Endothelial cell of umbilical vein (primary cell): ENCODE measurements at regions not wholly inside any gene's neighbourhood (a gene's known extent, or its start where the extent isn't known, plus 50 kb on each side); places are given as distances from the start of the nearest gene placed in this dataset.

ENCODE experiments used
- EZH2 ChIP-seq: IDR thresholded peaks from 2 replicates; pipeline ENCODE4 v1.6.1; 2012; ENCODE audit warnings: borderline replicate concordance, low read depth, mild to moderate bottlenecking, moderate library complexity, low read length, inconsistent platforms; ENCODE audit not compliant: severe bottlenecking
- FOS ChIP-seq: IDR thresholded peaks from 2 replicates; pipeline ENCODE4 v1.6.1; 2011; ENCODE audit warnings: mild to moderate bottlenecking, low read length, moderate library complexity, borderline replicate concordance; ENCODE audit not compliant: insufficient read depth
- GATA2 ChIP-seq: IDR thresholded peaks from 2 replicates; pipeline ENCODE4 v1.7.0; 2011; ENCODE audit warnings: low read depth, mild to moderate bottlenecking, moderate library complexity, mixed read lengths, low read length; ENCODE audit not compliant: insufficient read length, insufficient read depth
- JUN ChIP-seq: IDR thresholded peaks from 2 replicates; pipeline ENCODE4 v1.6.1; 2011; ENCODE audit warnings: borderline replicate concordance, low read depth; ENCODE audit not compliant: insufficient read length, insufficient read depth
- MYC ChIP-seq: IDR thresholded peaks from one replicate; pipeline ENCODE4 v1.6.1; 2011; ENCODE audit warnings: mild to moderate bottlenecking, low read depth, low read length
- POLR2A ChIP-seq: IDR thresholded peaks from 2 replicates; pipeline ENCODE4 v1.6.1; 2012; ENCODE audit warnings: low read depth, mild to moderate bottlenecking, control low read depth, low read length
- POLR2AphosphoS5 ChIP-seq: IDR thresholded peaks from 2 replicates; pipeline ENCODE4 v1.6.1; 2012; ENCODE audit warnings: low read depth, mild to moderate bottlenecking, control low read depth, low read length, moderate library complexity; ENCODE audit not compliant: insufficient read depth
- TF ChIP-seq, protein P1 (sequence below), 2 donors: IDR thresholded peaks; 1 replicate in 1 of 2; 2 replicates in 1 of 2; pipeline ENCODE4 v1.5.1; 2011; ENCODE audit warnings: low read length in 2 of 2, mild to moderate bottlenecking in 2 of 2, moderate library complexity in 2 of 2, control low read depth in 1 of 2, inconsistent platforms in 1 of 2, low read depth in 1 of 2; ENCODE audit not compliant: insufficient read depth in 1 of 2; ENCODE audit errors: extremely low read depth in 1 of 2
- TF ChIP-seq, protein P2 (sequence below): IDR thresholded peaks from 2 replicates; pipeline ENCODE4 v1.6.1; 2011; ENCODE audit not compliant: insufficient read depth, insufficient read length

DNA sequence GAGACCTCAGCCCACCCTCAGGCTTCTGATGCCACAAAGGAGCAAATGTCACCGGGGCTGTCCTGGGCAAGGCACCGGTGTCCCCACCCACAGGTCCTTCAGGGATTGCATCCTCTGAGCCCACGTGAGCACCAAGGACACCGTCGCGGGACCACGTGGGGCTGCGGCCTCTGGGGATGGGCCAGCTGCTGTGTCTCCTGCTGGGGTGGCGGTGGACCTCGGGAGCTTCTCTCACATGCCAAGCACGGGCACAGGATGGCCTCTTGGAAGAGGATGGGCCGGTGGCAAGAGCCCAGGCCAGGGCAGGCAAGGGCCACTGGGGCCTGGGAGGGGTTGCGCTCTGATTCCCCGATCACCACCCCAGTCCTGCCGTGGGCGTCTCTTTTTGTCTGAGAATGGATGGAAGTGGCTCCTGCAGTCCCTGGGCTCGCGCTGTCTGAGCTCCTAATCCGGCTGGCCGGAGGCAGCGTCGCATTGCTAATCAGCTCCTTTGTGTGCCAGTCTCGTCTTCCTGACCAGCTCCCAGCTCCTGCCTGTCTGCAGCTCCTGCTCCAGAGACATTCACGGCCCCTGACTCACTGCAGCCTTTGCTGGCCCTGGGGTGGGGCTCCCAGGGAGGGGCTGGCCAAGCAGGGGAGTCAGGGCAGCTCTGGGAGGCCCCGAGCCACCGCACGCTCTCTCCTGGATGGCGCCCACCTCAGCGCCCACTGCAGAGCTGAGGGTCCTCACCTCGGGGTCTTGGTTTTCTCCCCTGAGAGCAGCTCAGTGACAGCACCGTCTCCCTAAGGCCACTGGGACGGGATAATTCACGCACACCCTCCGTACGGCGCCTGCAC is 146.7 kb downstream of the CTTN start:
- TF ChIP-seq, protein P1, sequence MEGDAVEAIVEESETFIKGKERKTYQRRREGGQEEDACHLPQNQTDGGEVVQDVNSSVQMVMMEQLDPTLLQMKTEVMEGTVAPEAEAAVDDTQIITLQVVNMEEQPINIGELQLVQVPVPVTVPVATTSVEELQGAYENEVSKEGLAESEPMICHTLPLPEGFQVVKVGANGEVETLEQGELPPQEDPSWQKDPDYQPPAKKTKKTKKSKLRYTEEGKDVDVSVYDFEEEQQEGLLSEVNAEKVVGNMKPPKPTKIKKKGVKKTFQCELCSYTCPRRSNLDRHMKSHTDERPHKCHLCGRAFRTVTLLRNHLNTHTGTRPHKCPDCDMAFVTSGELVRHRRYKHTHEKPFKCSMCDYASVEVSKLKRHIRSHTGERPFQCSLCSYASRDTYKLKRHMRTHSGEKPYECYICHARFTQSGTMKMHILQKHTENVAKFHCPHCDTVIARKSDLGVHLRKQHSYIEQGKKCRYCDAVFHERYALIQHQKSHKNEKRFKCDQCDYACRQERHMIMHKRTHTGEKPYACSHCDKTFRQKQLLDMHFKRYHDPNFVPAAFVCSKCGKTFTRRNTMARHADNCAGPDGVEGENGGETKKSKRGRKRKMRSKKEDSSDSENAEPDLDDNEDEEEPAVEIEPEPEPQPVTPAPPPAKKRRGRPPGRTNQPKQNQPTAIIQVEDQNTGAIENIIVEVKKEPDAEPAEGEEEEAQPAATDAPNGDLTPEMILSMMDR (IDR thresholded peaks at IDR 0.05; ENCODE audit: extremely low read depth in 1 of 2, insufficient read depth in 1 of 2, low read depth in 1 of 2, low read length in 2 of 2) = no peak
- no peak for TF ChIP-seq POLR2AphosphoS5
- TF ChIP-seq EZH2 = no peak
- TF ChIP-seq POLR2A = no peak
- TF ChIP-seq, protein P2, sequence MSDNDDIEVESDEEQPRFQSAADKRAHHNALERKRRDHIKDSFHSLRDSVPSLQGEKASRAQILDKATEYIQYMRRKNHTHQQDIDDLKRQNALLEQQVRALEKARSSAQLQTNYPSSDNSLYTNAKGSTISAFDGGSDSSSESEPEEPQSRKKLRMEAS = no peak
- no peak for TF ChIP-seq MYC
- TF ChIP-seq GATA2 = no peak
- TF ChIP-seq JUN = no peak
- no peak for TF ChIP-seq FOS
